Activated CD4-positive, alpha-beta T cell treated with anti-CD3 and anti-CD28 coated beads, Interleukin-2, amount 50 U/mL, for 16 hours (primary cell): ENCODE measurements at regions not wholly inside any gene's neighbourhood (a gene's known extent, or its start where the extent isn't known, plus 50 kb on each side); places are given as distances from the start of the nearest gene placed in this dataset.
A peak's percentile ranks its signal among the peaks of the same experiment; 100 is the strongest.

Experiments used
- DNase-seq: peaks from one replicate; pipeline ENCODE4 v3.0.0-alpha.2; 2020

DNA sequence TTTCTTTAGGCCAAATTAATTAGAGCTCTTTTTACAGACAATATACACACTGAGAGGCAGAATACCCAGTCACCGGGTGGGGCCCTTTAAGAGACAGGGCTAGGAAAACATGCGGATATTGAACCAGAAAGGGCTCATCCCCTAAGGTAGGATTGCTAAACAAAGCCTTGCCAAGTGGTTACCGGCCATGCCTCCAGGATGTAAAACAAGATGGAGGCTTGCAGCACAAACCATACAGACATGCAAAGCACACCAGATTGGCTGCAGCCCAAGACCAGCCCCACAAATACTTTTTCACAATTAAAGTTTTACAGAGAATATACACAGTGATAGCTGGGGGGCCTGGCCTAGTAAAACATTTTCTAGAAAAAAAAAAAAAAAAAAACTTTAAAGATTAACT, 210.0 kb downstream of the KLHL4 start:
- no peak for DNase-seq

- DNase-seq: no peak
These were observed 210.4 kb downstream of the KLHL4 start for GRCh38 chrX:87728024-87728423.

DNA sequence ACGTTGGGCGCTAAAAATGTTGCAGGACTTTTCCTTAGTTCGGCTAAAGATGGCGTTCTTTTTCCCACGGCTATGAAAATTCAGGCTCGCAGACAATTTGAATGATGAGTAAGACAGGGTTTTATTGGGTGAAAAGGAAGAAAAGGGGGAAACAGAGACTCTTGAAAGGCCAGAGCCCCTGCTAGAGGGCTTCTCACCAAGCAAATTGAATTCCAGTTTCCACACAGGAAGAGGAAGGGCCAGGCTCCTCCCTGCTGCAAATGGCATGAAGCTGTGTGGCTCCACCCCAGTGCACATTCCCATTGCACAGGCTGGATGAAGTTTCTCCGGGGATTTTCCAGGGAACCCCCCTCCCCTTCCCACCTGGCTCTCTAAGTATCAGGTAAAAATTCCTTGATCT, 210.9 kb downstream of the KLHL4 start:
- DNase-seq: no peak

- no peak for DNase-seq
These were observed 214.5 kb downstream of the KLHL4 start for GRCh38 chrX:87732133-87732532.

- DNase-seq: no peak
These were observed 219.0 kb downstream of the KLHL4 start for GRCh38 chrX:87736576-87736975.

DNA sequence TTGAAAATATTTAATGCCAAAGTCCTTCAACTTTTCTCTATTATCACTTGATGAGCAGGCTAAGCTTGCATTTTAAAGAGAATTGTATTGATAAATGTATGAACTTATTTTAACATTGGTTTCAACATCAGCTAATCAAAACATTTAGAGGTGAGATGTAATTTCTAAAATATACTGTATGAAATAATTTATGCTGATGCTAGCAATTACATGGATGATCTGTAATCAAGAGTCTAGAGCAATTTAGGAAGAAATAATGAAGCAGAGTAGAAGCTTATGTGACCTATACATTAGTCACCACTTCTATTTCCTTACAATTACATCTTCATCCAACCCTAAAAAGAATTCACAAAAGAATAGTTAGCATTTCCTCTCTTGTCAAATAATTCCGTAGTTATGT, 226.8 kb downstream of the KLHL4 start:
- DNase-seq: no peak

- DNase-seq: no peak
These were observed 237.9 kb downstream of the KLHL4 start for GRCh38 chrX:87755493-87755892.

- no peak for DNase-seq
These were observed 271.4 kb downstream of the KLHL4 start for GRCh38 chrX:87788976-87789375.

DNA sequence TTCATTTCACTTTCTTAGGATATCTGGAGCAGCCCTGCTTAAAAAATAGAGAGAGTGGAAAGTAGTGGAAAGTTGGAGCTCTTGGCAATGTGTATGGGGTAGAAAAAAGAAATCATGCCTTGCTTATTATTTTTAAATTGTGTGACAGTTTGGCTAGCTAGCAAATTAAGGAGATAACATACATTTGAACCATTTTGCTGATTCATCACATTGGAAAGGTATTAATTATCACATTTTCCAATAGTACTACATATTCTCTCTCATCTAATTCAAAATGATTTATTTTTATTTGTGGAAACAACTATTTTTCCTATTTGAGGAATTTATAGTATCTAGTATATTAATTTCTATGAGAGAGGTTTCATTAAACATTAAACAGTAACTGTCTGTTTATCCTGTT, 280.4 kb downstream of the KLHL4 start:
- no peak for DNase-seq

GRCh38 chrX:87805829-87806490, 288.4 kb downstream of the KLHL4 start:
- no peak for DNase-seq

- no peak for DNase-seq
These were observed 291.1 kb downstream of the KLHL4 start for GRCh38 chrX:87808576-87809243.

DNA sequence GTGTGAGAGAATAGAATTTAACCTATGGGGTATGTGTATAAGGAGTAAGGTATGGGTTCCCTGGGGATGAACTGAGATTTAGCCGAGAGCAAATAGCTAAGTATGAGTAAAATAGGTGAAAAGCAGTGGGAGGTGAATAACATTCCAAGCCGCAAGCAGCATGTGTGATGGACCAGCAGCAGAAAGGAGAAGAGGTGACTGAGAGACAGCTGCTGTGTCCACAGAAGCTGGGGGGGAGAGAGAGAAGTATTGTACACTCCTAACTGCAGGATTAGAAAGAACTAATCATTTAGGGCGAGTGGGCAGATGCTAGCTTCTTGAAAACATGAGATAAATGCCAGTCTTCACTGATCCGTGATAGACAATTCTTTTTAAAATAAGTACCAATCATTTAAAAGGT, 296.0 kb downstream of the KLHL4 start:
- DNase-seq: no peak

DNA sequence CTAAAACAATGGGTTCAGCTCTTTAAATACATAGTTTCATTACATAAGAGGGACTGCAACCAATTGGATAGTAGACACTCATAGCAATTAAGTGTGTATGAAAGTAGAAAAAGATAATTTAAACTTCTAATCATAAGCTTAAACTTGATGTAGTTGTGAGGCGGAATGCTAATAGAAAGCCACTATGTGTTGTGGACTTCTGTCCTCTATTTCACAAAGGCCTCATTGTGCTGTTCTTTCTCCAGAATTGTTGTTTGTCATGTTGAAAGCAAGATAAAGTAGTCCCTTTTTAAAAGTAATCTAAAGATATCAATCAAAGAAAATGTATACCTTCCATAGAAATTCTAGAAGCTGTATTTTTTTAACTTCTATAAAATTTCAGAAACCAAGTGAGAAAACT, 329.4 kb downstream of the KLHL4 start:
- DNase-seq: no peak

DNA sequence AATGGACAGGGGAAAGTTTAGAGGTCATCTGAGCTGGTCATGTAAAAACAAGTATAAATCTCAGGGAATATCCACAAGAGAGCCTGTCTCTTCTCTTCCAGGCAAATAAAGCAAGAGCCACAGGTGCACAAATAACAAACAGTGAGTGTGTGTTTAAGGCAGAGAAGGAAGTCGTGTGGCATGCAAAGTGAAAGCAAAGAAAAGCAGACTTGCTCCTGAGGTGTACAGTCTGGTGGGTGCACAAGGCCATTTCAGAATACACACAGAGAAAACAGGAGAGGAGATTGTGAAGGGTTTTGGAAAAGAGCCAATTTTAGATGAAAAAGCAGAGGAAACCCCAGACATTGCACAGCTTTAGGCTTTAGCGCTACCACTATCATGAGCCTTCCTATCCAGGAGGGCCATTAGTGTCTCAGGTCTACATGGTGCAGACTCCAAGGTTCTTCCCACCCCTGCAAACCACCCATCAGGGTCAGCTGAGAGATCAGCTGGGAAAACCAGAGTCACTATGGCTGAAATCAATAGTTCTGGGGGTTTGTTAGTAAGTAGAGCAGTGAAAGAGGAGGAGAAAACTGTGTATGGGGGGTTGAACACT, 355.8 kb downstream of the KLHL4 start:
- DNase-seq: no peak

- no peak for DNase-seq
These were observed 356.4 kb downstream of the KLHL4 start for GRCh38 chrX:87874043-87874442.

- DNase-seq: no peak
These were observed 361.3 kb downstream of the KLHL4 start for GRCh38 chrX:87878926-87879325.

DNA sequence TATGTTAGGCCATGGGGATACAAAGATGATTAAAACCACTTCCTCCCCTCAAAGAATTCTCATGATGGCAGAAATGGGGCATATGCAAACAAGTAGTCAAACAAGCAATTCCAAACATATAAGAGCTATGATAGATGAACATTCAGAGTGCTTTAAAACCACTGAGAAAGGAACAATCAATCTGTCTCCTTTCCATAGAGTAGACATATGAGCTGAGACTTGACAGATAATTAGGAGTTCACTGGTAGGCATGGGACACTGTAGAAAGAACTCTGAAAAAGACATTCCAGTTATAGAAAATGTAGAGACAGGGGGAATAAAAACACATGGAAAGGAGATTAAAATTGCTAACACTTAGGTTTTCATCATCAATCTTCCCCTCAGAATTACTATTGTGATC, 372.8 kb downstream of the KLHL4 start:
- DNase-seq: no peak

- no peak for DNase-seq
These were observed 377.8 kb downstream of the KLHL4 start for GRCh38 chrX:87895421-87895820.

DNA sequence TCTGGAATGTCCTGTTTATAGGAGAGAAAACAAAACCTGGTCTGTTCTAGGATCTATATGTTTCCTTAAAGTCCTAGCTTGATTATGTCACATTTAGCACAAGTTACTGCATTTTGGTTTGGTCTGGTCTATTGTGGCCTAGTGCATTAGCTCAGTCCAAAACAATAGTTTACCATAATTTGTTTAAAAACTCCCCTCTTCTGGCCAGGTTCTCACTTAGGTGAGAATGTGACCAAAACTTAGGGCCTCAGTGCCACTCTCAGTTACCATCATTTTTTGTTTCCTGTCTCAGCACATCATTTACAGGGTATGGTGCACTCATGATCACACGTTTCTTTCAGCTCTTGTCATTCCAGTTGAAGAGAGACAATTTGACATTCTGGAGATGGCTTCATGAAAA, 378.5 kb downstream of the KLHL4 start:
- DNase-seq: no peak

DNA sequence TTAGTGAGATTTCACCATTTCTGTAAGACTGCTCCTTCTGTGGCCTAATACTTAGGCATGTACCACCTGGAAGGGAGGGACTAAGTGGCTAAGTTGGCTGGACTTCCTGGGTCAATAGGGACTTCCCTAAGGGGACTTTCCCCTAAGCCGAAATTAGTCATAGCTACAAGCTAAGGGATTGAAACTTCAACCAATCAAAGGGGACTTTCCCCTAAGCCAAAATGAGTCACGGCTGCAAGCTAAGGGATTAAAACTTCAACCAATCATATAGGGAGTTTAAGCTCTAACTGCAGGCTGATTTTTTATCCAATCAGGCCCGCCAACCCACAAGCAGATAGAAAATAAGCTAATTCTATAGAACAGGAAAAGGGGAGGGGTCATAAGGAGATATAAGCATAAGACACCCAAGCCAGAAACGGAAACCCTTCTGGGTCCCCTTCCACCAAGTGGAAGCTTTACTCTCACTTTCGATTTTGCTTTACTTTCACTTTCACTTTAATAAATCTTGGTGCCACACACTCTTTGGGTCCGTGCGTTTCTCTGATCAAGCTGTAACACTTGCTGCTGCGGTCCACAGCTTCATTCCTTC, 382.8 kb downstream of the KLHL4 start:
- DNase-seq: peak; percentile 71

DNA sequence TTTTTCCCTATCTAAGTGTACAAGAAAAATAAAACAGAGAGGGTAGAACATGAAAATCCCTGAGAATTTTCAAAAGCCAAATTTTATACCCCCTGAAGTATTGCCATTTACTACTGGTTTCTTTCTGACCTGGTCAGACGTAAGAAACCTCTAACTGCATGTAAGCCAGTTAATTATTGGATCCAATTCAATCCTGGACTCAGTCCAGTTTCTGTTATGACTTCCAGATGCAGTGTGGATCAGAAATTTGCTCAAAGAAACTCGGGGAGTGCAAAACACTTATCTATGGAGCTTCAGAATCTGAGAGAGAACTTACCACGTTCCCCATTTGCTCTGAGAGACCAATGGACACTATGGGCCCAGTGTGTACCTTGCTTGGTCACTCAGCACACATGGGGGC, 383.5 kb downstream of the KLHL4 start:
- DNase-seq: no peak

GRCh38 chrX:87914726-87915125, 397.1 kb downstream of the KLHL4 start:
- DNase-seq: no peak

DNA sequence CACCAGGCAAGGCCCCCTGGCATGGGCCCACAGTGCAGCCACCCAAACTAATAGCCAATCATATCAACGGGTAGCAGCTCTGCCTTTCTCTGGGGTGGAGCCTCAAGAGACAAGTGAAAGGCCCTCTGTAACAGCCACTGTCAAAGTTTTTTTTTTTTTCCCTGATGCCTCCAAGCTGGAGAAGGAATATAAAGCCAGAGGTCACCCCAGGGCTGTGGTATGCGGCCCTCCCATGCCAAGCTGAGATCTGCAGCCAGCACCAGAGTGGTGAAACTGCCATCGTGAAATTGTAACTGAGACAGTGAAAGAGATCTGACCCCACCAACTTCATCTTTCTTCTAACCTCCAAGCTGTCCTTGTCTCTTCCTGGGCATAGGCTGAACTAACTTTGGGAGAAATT, 407.0 kb downstream of the KLHL4 start:
- no peak for DNase-seq

- DNase-seq: no peak
These were observed 424.2 kb downstream of the KLHL4 start for GRCh38 chrX:87941841-87942240.
